Activated CD8-positive, alpha-beta memory T cell treated with anti-CD3 and anti-CD28 coated beads, Interleukin-2, amount 50 U/mL, for 24 hours (primary cell): ENCODE measurements at regions not wholly inside any gene's neighbourhood (a gene's known extent, or its start where the extent isn't known, plus 50 kb on each side); places are given as distances from the start of the nearest gene placed in this dataset.

Source experiments
- DNase-seq: peaks from one replicate; pipeline ENCODE4 v3.0.0-alpha.2; 2020; ENCODE audit errors: extremely low read depth

DNA sequence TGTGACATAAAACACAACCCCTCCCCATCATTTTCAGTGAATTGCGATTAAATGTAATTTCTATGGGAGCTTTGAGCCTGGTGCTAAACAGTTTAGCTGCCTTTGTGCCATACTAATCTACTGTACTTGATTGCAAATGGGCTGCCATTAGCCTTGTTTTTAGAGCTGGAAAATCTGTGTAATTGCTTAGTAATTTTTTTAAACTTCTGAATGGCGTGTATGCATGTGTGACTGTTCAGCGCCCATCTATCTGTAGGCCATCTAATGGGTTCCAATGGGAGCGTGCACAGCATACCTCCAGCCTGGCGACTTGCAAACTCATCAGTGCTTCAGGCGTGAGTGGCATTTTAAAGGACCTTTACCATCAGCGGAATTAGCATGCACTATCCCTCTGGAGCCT lies 142.7 kb upstream of the KIRREL3 start:
- DNase-seq: no peak

DNA sequence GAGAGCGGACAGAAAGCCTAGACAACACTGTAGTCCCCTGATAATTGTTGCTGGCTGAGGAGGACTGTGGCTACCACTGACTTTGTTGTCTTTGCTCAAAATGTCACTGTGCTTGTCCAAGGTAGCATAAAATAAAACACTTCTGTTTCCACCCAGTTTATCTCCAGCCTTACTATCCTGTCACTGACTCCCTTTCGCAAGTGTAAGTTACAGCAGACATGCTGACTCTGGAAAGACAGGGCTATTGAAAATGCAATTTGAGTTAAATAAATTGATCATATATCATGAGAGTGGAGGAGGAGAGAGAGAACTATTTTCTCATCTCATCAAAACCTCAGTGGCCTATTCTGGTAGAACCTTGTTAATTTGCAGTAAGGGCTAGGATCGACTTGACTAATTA lies 138.0 kb upstream of the KIRREL3 start:
- no peak for DNase-seq

DNA sequence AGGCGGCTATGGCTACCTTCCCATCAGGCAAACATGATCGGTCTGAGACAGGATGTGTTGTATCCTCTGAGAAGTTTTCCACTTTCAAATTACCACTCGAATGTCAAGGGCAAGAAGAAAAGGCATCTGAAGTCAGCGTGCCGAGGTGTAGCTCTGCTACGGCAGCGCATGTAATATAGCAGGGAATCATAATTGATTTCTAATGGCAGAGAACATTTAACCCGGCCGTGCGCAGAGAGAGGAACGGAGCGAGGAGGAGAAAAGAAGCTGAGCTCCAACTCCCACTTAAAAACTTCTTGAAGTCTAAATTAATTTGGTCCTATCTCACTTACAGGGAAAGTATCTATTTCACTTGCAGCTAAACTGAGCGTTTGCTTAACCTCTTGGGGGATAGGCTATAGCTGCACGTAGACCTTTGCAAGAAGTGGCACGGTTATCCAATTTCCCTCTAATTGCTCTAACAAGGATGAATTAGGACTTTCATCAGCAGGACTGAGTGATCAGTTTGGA lies 137.3 kb upstream of the KIRREL3 start:
- DNase-seq: no peak

DNA sequence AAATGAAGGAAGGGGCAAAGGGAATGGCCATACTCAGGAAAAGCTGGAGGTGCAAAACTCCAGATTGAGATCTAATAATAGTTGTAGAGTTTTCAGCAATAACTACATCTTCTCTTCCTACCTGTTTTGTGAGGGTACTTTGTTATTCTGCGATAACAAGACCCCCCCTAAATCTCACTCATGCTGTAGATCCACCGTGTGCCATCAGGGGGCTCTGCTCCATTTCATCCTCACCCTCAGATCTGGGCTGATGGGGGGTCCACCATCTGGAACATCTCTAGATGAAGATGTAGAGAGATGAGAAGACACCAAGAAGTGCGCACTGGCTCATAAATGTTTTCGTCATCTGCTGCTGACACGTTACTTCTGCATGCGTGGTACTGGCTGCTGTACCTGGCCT lies 135.9 kb upstream of the KIRREL3 start:
- no peak for DNase-seq

DNA sequence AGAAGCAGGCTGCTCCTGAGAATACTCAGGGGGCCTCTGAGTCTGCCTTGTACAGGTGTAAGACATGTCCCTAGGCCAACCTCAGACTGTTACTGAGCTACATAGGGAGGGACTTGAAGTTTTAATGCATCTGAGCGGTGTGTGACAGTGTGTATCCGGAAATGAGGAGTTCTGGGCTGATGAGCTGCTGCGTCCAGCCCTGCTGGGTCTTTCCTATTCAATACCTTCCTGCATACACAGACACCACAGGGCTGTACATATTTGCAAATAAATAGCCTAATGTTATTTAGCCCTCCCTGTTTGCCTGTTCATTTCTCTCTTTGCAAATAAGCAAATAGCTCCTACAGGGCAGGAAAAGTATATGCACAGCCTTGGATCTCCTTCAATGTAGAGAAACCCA lies 134.7 kb upstream of the KIRREL3 start:
- no peak for DNase-seq

DNA sequence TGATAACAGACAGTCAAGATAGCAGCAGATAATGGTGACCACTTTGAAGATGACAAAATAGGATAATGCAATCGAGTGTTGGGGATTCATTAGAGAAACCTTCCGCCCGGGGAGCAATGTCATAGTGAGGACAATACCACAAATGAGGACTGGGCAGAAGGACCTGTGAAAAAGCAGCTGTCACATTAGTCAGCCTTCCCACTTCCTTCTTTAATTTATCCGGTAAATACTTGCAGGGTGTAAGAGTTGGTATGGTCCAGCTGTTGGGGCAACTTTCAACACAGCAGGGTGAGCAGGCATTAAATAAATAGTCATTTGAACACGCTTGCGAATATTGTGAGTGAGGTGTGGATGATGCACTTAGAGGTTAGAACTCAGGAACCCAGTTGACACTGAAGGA lies 132.5 kb upstream of the KIRREL3 start:
- no peak for DNase-seq

DNA sequence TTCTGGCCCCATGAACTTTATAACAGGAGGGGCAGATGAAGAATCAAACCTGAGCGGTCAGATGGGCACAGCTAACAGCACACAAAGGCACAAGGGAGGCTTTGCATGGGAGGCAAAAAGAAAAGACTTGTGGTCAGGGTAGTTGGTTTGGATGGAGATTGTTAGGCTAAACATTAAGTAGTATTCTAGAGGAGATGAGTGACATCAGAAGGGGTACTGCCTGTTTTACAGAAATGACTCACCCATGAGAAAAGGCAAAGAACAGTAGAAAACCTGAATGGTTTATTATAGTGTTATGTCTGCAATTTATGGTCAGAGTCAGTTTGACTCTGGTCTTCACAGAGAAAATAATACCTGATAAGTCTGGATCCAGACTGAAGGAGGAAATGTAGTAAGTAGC lies 129.8 kb upstream of the KIRREL3 start:
- DNase-seq: no peak

DNA sequence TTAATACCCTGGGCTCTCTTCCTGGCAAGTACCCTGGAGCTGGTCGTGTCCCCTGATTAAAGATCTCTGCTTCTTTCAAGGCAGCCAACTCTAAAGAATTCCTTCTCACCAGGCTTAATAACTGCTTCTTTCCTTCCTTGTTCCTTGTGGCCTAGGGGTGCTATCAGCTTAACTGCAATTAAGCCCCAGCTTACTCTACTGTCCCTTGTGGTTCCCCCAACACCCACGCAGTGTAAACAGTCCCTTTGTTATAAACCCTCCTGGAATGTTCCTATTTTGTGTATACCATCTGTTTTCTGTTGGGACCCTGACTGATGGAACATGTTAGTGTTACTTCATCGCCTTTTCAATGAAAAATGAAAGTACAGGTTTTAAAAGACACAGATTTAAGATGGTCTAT lies 126.4 kb upstream of the KIRREL3 start:
- DNase-seq: no peak

DNA sequence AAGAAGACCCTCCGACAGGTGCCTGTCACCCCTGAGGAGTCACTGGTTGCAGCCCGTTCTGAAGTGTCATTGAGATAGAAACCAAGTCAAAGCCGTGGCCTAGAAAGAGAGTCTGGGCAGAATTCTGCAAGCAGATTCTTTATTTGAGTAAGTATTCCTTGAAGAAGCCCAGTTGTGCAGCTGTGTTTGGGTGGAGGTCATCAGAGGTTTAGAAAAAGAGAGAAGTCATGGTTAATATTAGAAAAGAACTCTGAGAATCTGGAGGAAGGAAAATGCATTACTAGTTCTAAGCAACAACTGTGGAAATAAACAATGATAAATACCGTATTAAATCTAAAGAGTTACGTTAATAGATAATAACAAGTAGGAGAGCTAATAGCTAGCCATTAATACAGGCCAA lies 118.8 kb upstream of the KIRREL3 start:
- DNase-seq: no peak

DNA sequence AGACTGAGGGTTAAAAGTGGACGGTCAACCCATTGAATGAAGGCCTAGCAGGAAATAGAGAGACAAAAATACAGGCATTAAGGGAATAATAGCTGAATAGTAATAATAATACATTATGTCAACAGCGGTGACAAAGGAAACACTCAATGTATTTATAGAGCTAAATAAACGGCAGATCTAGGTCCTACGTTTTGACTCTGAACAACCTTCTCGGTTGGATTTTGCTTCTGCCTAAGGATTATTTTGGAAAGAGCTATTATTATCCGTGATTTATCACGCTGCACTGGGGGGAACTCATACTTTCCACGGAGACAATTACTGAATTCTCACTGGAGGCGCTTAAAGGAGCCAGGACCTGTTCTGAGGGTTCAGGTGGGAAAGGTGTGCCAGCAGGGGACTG lies 118.2 kb upstream of the KIRREL3 start:
- DNase-seq: no peak

DNA sequence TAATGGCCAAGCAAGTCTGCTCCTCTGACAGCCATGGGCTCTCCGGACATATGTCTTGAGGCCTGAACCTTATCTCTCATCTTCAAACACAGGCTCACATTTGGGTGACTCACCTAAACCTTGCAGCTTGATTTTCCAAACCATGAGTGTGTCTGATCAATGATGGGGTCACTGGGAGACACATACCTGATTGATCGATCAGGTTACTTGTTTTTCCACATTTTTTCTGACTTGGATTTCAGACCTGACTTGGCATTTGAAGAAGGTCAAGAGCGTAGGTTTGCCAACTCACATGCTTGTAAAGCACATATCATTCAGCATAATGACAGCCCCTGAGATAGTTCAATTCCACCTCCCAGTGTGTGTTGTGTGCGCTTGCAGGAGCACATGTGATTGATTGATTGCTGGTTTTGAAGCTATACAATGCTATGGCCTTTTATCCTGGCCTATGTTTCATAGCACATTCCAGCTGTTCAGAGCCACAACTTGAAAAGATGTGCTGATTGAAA lies 116.7 kb upstream of the KIRREL3 start:
- DNase-seq: no peak

DNA sequence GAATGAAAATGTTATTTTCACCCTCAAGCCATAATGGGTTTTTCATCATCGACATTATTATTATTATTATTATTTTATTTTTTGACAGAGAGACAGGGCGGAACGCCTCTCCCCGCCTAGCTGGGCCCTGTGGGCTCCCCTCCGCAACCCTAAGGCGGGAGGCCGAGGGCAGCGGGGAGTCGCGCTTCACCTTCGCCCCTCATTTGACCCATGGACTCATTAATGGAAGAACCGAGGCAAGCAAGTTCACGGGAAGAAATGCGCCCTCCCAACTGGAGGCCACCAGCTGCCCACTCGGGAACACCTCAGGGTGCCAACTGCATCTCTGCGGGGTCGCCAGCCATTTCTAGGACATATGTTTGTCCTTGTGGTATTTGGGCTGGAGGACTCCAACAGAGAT lies 115.3 kb upstream of the KIRREL3 start:
- no peak for DNase-seq

DNA sequence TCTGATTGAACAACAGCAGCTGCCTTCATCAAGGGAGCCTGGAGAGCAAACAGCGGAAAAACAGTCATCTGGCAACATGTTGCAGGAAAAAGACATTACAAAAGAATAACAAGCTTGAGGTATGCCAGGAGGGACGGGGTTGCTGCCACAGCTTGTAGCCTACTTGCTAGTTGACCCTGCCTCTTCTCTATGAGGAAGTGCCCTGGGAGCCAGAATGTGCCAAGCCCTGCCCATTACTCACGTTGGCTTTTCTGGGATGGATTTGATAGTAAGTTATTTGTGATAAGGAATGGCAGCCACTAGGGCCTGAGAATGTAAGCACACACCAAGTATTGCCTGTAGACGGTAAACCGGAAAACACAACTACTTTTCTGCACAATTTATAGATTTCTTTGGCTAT lies 113.5 kb upstream of the KIRREL3 start:
- DNase-seq: no peak

DNA sequence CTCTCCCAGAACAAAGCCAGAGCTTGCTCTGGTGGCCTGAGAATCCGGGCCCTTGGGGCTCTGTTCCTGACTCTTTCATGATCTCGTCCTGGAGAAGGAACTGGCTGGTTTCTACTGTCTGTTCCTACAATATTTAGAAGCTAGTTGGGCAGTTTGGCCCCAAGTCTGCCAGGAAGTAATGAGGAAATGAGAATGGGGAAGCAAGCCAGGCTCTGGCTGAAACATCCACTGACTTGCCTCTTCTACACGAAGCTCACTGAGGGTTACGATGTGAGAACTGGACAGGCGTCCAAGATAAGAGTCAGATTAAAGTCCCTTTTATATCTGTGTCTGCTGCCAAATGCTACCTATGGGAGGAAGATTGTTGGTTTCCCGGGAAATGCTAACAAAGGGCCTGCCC lies 110.0 kb upstream of the KIRREL3 start:
- no peak for DNase-seq

DNA sequence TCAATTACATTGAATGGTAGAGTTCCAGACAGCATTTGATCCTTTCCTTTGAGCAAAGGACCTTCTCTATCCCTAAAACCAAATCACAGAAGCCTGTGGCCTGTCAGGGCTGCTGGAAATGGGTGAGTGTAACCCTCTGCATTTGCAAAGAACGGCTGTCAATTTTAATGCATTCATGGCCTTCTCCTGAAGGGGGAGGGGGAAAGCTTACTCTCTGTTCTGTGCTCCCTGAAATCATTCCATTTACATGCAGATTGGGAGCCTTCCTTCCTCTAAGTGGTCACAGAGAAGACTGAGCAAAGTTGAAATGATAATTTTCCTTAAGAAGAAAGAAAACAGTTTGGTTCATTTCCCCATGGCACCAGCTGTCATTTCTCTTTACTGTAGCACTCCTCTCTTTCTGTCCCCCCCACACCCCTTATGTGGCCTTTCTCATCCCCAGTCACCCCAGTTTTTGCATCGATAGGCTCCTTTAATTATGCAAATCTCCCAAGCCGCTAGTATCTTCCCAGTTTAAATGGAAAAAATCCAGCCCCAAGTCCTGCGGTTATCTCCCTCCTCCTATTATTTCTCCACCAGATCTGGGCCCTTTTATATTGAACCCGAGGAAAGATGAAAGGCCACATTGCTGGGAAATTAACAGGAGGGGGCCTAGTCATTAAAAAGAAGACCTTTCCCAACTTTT lies 109.4 kb upstream of the KIRREL3 start:
- no peak for DNase-seq

DNA sequence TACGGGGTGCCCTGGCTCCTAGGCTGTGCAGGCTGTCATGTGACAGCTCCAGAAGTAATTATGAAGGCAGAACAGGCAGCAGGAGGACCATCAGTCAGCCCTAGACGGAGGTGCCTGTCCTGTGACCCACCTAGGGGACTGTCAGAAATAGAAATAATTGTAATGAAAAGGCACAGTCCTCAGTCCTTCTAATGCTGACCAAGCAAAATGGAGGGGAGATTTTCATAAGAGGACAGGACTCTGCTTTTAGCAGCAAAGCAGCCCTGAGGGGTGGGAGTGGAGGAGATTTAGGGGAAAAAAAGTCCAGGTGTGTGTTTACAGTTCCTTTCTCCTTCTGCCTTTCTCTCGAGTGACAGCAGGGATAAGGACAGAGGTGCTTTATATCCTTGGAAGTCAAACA lies 108.3 kb upstream of the KIRREL3 start:
- no peak for DNase-seq

DNA sequence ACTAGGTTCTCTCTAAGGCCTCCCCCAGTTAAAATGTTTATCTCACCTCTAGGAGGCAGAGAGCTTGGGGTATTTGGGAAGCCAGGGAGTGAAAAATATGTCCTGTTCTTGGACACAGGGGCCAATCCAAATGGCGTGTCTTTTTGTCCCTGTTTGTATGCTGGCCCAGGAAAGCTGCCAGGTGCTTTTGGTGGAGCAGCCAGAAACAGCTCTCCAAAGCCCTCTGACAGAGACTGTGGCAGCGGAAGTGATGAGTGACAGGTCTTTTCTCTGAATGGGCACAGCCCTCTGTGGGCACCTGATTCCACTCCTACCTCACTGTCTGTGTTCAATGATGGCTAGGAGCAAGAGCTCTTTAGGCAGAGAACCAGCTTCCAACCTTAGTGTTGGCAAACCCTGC lies 106.4 kb upstream of the KIRREL3 start:
- DNase-seq: no peak

DNA sequence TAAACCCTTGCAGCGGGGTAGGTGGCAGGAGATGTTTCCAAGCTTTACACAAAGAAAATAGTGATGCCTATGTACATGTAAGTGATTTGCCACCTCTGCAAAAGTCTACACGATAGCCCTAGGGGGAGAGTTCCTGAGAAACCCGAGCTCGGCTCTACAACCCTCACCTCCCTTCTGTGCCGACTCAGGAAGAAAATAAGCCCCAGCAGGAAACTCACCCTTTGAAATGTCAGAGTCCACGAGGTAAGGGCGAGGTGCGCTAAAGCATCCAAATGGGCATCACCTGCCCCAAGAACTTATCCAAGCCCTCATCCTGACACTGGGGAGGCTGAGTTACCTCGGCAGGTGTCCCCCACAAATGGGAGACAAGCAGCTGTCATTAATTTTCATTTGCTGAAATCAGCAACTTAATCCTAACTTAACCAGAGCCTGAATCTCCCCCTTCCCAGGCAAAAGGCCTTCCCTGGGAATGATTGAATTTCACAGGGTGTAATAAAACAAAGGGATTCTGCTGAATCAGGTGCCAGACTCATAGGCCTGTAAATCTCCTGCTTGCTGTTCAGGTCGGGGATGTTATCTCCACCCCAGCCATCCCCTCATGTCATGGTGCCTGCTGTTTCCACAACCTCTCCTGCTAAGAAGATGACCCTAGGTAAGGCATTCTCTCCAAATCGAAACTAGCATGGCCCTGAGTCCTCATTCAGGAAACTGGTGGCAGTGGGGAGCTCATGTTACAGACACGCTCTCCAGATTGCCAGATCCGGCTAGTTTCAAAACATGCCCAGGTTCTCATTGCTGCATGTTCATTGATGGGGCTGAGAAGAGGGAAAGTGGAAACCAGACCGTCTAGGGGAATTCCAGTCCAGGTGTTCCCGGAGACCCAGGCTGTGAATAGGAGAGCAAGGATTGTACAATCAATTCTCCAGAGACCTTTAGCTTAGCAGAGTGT lies 105.3 kb upstream of the KIRREL3 start:
- DNase-seq: no peak

DNA sequence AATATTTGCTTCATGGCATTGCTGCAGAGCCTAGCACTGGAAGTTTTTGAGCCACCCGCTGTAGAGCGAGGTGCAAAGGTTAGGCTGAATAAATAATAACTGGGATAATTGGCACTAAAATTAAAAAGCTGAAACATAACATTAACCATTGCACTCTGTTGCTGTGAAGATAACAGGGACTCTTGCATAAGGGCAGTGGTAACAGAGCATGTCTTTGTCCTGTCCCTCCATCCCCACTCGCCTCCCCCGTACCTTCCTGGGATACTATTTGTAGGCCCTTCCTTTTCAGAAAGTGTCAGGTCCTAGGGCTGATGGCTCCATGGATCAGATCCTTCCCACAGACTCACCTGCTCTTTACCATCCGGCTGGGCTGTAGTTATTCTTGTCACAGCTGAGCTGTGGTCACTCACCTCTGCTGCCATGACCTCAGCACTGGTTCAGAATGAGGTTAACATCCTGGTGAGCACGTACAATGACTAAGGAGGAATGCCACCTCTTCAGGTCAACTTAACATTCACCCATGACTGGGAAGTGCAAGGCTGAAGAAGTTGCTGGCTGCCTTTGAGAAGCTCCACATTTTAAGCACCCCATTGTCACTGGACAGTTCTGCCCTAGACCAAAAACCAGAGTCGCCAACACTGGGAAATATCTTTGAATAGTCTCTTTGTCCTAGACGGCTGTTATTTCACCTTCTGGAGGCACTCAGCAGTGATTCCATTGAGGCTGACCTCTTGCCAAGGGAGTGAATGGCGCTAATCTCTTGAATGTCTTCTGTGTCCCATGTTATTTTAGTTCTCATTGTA lies 103.2 kb upstream of the KIRREL3 start:
- no peak for DNase-seq

DNA sequence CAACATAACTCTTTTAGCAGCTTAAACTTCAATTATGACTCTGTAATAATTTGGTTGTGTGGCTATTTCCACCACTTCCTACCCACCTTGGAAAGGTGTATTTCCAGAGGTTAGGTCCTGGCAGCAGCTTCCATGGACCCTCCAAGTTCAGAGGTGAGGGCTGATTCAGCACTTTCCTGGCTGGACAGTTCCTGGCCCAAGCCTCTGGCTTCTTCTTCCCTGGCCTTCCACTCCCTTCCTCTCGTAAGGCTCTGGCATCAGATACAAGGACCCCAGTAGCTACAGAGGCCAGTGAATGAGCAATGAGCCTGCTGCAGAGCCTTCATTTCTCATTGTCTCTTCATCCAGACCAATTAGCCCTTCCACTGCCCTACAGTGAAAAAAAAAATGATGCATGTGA lies 98.1 kb upstream of the KIRREL3 start:
- no peak for DNase-seq

DNA sequence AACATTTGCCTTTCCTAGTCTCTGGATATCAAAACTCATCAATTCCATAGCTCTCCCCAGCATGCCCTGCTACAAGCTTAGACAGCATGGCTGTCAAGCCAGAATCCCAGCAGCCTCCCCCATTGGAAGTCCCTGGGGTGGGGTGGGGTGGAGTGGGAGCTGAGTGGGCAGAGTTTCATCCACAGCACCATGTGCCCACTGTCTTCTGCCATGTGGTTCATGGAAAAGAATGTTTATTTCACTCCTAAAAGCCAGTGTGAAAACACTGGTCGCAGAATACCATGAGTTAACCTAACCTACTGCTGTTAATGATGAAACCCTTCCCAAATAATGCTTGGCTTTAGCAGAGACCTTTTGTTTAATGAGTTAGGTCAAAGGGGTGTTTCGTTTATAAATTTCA lies 80.2 kb upstream of the KIRREL3 start:
- DNase-seq: no peak

DNA sequence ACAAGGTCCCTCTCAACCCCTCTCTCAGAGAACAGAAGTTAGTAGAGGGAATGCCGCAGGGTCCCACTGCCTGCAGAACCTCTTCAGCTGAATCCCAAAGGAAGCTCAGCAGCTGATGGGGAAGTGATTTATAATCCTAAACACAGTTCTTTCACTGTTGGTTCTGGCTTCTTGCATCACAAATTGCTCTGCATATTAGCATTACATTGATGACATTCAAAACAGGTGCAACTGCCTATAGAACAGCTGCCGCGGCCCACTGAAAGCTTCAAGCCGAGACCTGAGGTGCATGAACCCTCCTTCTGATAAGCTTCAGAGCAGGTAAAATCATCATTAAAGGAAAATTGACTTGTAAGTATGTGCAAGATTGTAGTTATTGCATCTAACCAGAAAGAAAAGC lies 75.2 kb upstream of the KIRREL3 start:
- DNase-seq: no peak
